ENCODE measurements at regions not wholly inside any gene's neighbourhood (a gene's known extent, or its start where the extent isn't known, plus 50 kb on each side); places are given as distances from the start of the nearest gene placed in this dataset.
"Not testable (repeated sequence)": the region's sequence is repeated elsewhere in the genome, so short reads cannot be mapped to it uniquely, and the experiment has no call there.

DNA sequence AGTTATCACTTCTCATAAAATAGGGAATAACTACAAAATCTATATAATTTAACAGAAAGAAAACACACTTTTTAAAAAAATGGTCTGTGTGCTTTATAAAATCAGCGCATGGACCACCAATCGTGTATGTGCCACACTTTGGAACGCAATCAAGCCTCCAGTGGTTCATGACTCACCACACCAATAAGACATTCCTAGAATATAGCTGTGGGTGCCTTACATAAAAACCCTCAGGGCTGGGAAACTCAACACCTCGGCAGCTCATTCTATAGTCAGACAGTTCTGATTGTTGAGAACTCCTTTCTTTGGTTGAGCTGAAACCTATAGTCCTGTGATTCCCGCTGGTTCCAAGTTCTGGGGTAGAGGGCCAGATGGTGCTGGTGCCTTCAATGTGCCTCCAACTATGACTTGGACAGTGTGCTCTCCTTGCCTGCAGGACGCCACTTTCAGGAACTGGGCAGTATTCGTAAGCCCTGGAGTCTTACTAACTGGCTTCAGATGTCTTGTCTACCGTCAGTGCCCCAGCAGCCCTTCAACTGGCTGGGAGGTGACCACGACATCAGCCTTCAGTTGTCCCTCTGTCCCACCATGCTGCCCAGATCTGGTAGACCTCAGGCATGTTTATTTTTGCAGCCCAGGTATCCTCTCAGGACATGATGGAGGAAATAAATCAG is 135.7 kb upstream of the GDF10 start:
- intact Hi-C loops (cut with DNase I) = no loop called here
- H3K36me3 ChIP-seq = no peaks in the 10 kb centered on the region
- H3K27ac ChIP-seq = no peak overlapping the region
- H3K4me1 ChIP-seq = no peaks in the 10 kb centered on the region
- H3K27me3 ChIP-seq = no peaks in the 10 kb centered on the region
- H3K4me3 ChIP-seq = no peak overlapping the region
- no peak overlapping the region for H3K9ac ChIP-seq (ENCODE audit: low read depth in 2 of 2, low read length in 2 of 2)
- TF ChIP-seq, protein P1, sequence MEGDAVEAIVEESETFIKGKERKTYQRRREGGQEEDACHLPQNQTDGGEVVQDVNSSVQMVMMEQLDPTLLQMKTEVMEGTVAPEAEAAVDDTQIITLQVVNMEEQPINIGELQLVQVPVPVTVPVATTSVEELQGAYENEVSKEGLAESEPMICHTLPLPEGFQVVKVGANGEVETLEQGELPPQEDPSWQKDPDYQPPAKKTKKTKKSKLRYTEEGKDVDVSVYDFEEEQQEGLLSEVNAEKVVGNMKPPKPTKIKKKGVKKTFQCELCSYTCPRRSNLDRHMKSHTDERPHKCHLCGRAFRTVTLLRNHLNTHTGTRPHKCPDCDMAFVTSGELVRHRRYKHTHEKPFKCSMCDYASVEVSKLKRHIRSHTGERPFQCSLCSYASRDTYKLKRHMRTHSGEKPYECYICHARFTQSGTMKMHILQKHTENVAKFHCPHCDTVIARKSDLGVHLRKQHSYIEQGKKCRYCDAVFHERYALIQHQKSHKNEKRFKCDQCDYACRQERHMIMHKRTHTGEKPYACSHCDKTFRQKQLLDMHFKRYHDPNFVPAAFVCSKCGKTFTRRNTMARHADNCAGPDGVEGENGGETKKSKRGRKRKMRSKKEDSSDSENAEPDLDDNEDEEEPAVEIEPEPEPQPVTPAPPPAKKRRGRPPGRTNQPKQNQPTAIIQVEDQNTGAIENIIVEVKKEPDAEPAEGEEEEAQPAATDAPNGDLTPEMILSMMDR (IDR thresholded peaks at IDR 0.05) = no peak
- H3K9me3 ChIP-seq = no peaks in the 10 kb centered on the region
- no peak for DNase-seq

DNA sequence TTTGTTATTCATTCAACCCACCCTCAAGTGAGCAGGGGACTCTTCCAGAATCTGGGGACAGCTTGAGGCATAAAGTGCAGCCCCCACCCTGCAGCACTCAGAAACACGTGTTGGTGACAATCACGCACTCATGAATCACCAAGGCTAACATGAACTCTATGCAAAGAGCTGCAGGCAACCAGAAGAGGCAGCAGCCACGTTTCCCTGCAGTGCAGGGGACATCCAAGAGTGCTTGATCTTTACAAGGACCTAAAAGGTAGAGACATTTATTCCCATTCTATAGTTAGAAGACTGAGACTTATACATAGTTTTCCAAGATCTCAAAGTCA is 135.2 kb upstream of the GDF10 start:
- DNase-seq = no peak
- Histone ChIP-seq H3K27me3 (no peaks in the 10 kb centered on the region), H3K9ac (ENCODE audit: low read depth in 2 of 2, low read length in 2 of 2) (no peak overlapping the region), H3K4me3 (no peak overlapping the region), H3K27ac (no peak overlapping the region), H3K36me3 (no peaks in the 10 kb centered on the region), H3K4me1 (no peaks in the 10 kb centered on the region), H3K9me3 (no peaks in the 10 kb centered on the region)
- intact Hi-C loops (cut with DNase I) = no loop called here
- TF ChIP-seq, protein P1 (IDR thresholded peaks at IDR 0.05) = no peak

- intact Hi-C loops (cut with DNase I) = no loop called here
- TF ChIP-seq, protein P1 (IDR thresholded peaks at IDR 0.05) = no peak
- Histone ChIP-seq H3K27ac (peak overlapping the region; percentile 6), H3K36me3 (no peaks in the 10 kb centered on the region), H3K9ac (ENCODE audit: low read depth in 2 of 2, low read length in 2 of 2) (no peak overlapping the region), H3K27me3 (no peaks in the 10 kb centered on the region), H3K9me3 (no peaks in the 10 kb centered on the region), H3K4me3 (peak overlapping the region; percentile 13), H3K4me1 (no peaks in the 10 kb centered on the region)
- no peak for DNase-seq
These were observed 134.8 kb upstream of the GDF10 start for GRCh38 chr10:47165168-47165710.

DNA sequence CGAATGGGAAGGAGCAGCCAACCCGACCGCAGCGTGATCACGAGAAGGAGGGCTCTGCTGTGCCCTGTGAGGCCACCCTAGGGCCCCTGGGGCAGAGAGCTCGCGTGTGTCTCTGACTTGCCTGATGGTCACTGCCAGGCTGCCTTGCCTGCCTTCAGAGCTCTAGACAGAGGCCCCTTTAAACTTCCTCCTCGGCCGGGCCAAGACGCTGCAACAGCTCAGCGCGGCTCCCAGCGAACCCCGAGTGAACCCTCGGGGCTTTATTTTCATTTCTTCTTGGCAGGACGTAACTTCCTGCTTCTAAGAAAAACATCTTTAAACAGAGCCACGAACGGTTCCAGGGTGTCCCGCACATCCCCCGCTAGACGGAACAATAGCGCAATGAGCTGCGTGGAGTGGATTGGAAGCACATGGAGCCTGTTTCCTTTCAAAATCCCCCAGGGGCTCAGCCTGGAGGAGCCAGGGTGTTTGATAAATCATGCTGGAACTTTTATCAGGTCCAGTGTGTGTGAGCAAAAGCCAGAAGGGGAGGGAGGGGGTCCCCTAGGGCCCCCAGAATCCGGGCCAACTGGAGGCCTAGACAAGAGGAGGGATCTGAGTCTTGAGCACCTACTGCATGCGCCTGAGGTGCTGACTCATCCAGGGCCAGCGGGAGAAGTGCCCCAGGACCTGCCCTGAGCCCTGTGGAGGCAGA is 134.1 kb upstream of the GDF10 start:
- no peaks in the 10 kb centered on the region for H3K36me3 ChIP-seq
- TF ChIP-seq, protein P1 (IDR thresholded peaks at IDR 0.05) = no peak
- H3K9me3 ChIP-seq = no peaks in the 10 kb centered on the region
- H3K4me3 ChIP-seq = peak overlapping the region; percentile 13
- no peak overlapping the region for H3K9ac ChIP-seq (ENCODE audit: low read depth in 2 of 2, low read length in 2 of 2)
- intact Hi-C loops (cut with DNase I) = no loop called here
- H3K27ac ChIP-seq = peak overlapping the region; percentile 6
- no peak for DNase-seq
- H3K27me3 ChIP-seq = no peaks in the 10 kb centered on the region
- no peaks in the 10 kb centered on the region for H3K4me1 ChIP-seq

- no peak overlapping the region for H3K4me3 ChIP-seq
These were observed 133.6 kb upstream of the GDF10 start for GRCh38 chr10:47166405-47166777.

DNA sequence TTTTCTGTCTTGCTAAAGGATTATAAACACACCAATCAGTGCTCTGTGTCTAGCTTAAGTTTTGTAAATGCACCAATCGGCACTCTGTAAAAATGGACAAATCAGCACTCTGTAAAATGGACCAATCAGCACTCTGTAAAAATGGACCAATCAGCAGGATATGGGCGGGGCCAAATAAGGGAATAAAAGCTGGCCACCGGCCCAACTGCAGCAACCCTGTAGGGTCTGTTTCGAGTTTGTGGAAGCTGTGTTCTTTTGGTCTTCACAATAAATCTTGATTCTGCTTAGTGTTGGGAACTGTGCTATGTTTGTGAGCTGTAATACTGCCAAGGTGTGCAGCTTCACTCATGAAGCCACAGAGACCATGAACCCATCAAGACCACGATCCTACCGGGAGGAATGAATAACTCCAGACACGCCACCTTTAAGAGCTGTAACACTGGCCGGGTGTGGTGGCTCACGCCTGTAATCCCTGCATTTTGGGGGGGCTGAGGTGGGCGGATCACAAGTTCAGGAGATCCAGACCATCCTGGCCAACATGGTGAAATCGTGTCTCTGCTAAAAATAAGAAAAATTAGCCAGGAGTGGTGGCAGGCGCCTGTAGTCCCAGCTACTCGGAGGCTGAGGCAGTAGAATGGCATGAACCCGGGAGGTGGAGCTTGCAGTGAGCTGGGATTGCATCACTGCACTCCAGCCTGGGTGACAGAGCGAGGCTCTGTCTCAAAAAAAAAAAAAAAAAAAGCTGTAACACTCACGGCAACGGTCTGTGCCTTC is 133.0 kb upstream of the GDF10 start:
- H3K27ac ChIP-seq; H3K36me3 ChIP-seq; DNase-seq; H3K9ac ChIP-seq (ENCODE audit: low read depth in 2 of 2, low read length in 2 of 2); H3K9me3 ChIP-seq; H3K27me3 ChIP-seq; H3K4me3 ChIP-seq; intact Hi-C loops (cut with DNase I); H3K4me1 ChIP-seq: not testable (repeated sequence)

More at GRCh38 chr10:47166405-47166777, 133.6 kb upstream of the GDF10 start:
- H3K9me3 ChIP-seq = no peaks in the 10 kb centered on the region
- H3K27me3 ChIP-seq = no peaks in the 10 kb centered on the region
- no peaks in the 10 kb centered on the region for H3K36me3 ChIP-seq
- intact Hi-C loops (cut with DNase I) = no loop called here
- TF ChIP-seq, protein P1 (IDR thresholded peaks at IDR 0.05) = no peak
- no peak overlapping the region for H3K9ac ChIP-seq (ENCODE audit: low read depth in 2 of 2, low read length in 2 of 2)
- H3K27ac ChIP-seq = no peak overlapping the region
- H3K4me1 ChIP-seq = no peaks in the 10 kb centered on the region
- no peak for DNase-seq
